Spinal cord (tissue), 9 donors: ENCODE measurements at regions not wholly inside any gene's neighbourhood (a gene's known extent, or its start where the extent isn't known, plus 50 kb on each side); places are given as distances from the start of the nearest gene placed in this dataset.
"Not testable (repeated sequence)": the region's sequence is repeated elsewhere in the genome, so short reads cannot be mapped to it uniquely, and the experiment has no call there.

Source experiments
- DNase-seq, 6 donors: peaks; one replicate each; pipeline versions ENCODE4 v3.0.0 to v3.0.0-alpha.2; 2013 to 2015; ENCODE audit warnings: low spot score in 6 of 6, low read depth in 4 of 6
- H3K27ac ChIP-seq: one replicate; pipeline ENCODE4 v1.5.1; 2013; ENCODE audit warnings: low read depth, low read length, control low read depth
- H3K27me3 ChIP-seq: one replicate; pipeline ENCODE4 v1.6.1; 2013; ENCODE audit warnings: low read length; ENCODE audit not compliant: control insufficient read depth, insufficient read depth
- H3K36me3 ChIP-seq: one replicate; pipeline ENCODE4 v1.6.1; 2013; ENCODE audit warnings: low read length; ENCODE audit not compliant: control insufficient read depth, insufficient read depth
- H3K4me1 ChIP-seq: one replicate; pipeline ENCODE4 v1.6.1; 2013; ENCODE audit warnings: low read length; ENCODE audit not compliant: control insufficient read depth, insufficient read depth
- H3K4me3 ChIP-seq: one replicate; pipeline ENCODE4 v1.5.1; 2013; ENCODE audit warnings: low read depth, low read length, control low read depth
- H3K9me3 ChIP-seq: one replicate; pipeline ENCODE4 v1.6.1; 2013; ENCODE audit warnings: low read length; ENCODE audit not compliant: control insufficient read depth, insufficient read depth
- WGBS: methylation state at CpG from one replicate; pipeline ENCODE4 v1.1.5; 2013; ENCODE audit warnings: missing lambda C conversion rate; ENCODE audit not compliant: insufficient coverage; 5-methylcytosine and 5-hydroxymethylcytosine counted together
- donor health status: healthy.

DNA sequence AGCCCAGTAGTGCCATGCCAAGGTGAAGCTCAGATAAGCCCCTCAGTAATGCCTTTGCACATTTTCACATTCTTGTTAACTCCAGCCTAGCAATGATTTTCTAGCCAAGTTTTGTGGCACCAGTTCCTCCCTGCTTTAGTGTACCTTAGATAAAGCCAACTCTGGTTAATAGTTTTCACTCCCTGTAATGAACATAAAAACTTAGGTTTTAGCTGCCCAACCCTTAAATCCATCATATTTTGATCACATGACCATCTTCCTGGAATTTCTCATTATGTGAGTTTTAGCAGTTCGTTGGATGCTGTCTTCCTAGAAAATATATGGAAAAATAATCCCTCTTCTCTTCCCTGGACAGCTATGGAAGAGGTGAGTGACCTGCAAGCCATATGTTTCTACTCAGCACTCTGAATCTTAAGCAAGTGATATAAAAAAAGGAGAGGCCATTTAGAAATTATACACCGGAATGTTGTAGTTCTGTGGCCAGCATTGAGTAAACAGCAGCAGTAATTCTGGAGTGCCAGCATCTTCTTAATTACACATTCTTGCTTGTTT, 62.2 kb upstream of the P2RY1 start:
- Histone ChIP-seq H3K9me3 (no peaks in the 10 kb centered on the region), H3K4me1 (no peaks in the 10 kb centered on the region), H3K4me3 (no peak overlapping the region), H3K27me3 (no peaks in the 10 kb centered on the region), H3K36me3 (no peaks in the 10 kb centered on the region), H3K27ac (no peak overlapping the region)
- DNase-seq, result no peak
- WGBS, result no CpG with 5 or more reads among the region's 2 CpGs

DNA sequence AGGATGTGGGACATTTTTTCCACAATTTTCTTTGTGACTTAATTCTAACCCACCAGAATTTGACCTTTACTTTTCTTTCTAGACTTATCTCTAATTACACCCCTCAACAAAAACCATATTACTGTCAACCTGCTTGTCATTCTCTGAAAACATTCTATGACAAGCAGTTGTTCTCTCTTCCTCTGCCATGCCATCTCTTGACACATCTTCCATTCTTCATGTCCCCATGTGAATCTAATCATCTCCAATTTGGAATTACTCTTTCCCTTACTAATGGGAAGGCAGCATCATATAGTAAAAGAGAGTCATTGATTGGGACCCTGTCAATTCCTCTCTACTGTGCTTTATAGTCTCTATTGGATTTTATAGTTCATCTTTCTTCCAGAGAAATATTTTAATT, 61.3 kb upstream of the P2RY1 start:
- Histone ChIP-seq H3K9me3 (no peaks in the 10 kb centered on the region), H3K27ac (no peak overlapping the region)

DNA sequence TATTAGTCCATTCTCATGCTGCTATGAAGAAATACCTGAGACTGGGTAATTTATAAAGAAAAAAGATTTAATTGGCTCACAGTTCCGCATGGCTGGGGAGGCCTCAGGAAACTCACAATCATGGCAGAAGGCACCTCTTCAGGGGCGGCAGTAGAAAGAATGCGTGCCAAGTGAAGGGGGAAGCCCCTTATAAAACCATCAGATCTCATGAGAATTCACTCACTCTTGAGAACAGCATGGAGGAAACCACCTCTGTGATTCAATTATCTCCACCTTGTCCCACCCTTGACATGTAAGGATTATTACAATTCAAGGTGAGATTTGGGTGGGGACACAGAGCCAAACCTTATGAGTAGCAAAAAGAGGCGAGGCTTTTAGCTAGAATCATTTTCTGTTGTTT, 60.7 kb upstream of the P2RY1 start:
- not testable (repeated sequence) for DNase-seq, H3K27me3 ChIP-seq, H3K27ac ChIP-seq, H3K4me3 ChIP-seq, H3K9me3 ChIP-seq, H3K36me3 ChIP-seq, H3K4me1 ChIP-seq
- WGBS, result 100% methylated on average over 3 of the region's 4 CpGs

More for the DNA sequence above, 61.3 kb upstream of the P2RY1 start:
- DNase-seq, result no peak
- H3K4me3 ChIP-seq, result no peak overlapping the region
- no peaks in the 10 kb centered on the region for H3K27me3 ChIP-seq
- no peaks in the 10 kb centered on the region for H3K4me1 ChIP-seq
- no peaks in the 10 kb centered on the region for H3K36me3 ChIP-seq

DNA sequence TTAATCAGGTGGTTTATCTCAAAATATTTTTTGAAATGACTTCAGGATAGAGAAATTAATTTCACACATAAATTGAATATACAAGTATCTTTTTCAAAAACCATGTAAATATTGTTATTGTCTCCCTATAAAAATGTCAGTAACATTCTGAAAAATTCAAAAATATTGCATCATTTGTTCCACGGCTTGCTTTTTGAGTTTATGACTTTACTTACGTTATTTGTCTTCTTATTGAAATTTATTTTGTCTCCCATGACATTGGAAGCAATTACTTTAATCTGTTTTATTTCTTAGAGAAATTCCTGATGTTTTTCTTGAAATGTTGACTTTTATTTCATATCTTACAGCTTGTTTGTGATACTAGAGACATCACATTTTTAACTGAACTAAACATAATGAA, 56.9 kb upstream of the P2RY1 start:
- Histone ChIP-seq H3K4me1 (no peaks in the 10 kb centered on the region), H3K36me3 (no peaks in the 10 kb centered on the region), H3K27ac (no peak overlapping the region), H3K9me3 (no peaks in the 10 kb centered on the region), H3K4me3 (no peak overlapping the region), H3K27me3 (no peaks in the 10 kb centered on the region)
- no CpG with 5 or more reads among the region's 2 CpGs for WGBS
- no peak for DNase-seq

DNA sequence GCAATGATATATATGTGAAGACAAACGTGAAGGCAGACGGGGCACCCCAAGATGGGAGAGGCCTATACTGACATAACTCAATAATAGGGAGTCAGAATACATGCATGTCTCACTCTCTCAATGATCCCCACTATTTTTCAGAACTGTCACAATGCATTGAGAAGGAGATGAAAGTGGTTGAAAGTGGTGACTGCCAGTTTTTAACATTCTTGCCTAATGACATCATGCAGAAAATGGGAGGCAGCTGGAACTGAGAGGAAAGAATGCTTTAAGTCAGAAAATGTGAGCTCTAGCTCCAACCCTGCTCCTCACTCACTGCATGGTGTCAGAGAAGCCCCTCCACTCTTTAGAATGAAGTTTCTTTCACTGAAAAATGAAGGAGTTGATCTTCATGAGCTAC, 55.3 kb upstream of the P2RY1 start:
- no peaks in the 10 kb centered on the region for H3K36me3 ChIP-seq
- DNase-seq, result peak in 1 of 6 donors; percentile 28
- H3K9me3 ChIP-seq, result no peaks in the 10 kb centered on the region
- no peaks in the 10 kb centered on the region for H3K4me1 ChIP-seq
- WGBS, result no CpG with 5 or more reads among the region's 2 CpGs
- H3K27me3 ChIP-seq, result no peaks in the 10 kb centered on the region
- H3K4me3 ChIP-seq, result no peak overlapping the region
- no peak overlapping the region for H3K27ac ChIP-seq

DNA sequence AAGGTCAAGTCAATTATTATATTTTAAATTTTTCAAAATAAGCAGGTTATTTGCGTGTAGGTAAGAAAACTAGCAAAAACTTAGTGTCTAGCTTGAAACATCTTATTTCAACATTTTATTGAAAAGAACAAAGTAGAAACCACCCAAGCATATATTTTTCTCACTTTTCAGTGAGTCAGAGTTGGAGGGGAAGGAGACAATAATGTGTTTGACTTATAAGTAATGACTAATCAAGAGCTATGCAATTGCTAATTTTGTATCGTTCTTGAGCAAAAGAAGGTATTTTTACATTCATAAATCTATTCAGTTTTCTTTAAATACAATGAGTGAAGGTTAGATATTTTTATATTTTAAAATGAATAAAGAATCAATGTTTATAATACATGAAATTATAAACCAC, 54.4 kb upstream of the P2RY1 start:
- no peak overlapping the region for H3K4me3 ChIP-seq
- no CpG with 5 or more reads among the region's 2 CpGs for WGBS
- H3K27ac ChIP-seq, result no peak overlapping the region
- no peaks in the 10 kb centered on the region for H3K9me3 ChIP-seq
- no peaks in the 10 kb centered on the region for H3K27me3 ChIP-seq
- no peaks in the 10 kb centered on the region for H3K36me3 ChIP-seq
- no peak for DNase-seq
- H3K4me1 ChIP-seq, result no peaks in the 10 kb centered on the region

DNA sequence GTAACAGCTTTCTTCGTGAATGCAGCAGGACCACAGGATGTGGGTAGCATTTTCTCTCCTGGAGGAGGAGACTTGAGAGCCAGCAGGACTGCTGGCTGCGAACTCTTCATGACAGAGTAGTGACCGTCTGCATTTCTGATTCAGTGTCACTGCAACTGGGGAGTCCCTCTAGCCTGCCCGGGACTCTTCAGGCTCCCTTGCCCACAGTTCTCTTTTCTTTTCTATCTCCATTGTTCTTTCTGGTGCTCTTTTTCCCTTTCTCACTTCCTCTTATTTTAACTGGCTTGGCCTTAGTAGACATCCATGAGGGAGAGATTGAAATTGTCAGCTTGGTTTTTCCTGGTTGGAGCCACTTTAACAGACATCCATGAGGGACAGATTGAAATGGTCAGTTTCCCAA, 49.9 kb upstream of the P2RY1 start:
- Histone ChIP-seq H3K9me3 (peaks cover 5% of the 10 kb centered on the region), H3K36me3 (no peaks in the 10 kb centered on the region), H3K27ac (no peak overlapping the region), H3K4me1 (no peaks in the 10 kb centered on the region), H3K27me3 (no peaks in the 10 kb centered on the region), H3K4me3 (no peak overlapping the region)
- DNase-seq, result no peak
- whole genome bisulfite sequencing, result 93% methylated on average over 3 of the region's 4 CpGs
